Chondrocyte (in vitro differentiated cells): ENCODE measurements at regions not wholly inside any gene's neighbourhood (a gene's known extent, or its start where the extent isn't known, plus 50 kb on each side); places are given as distances from the start of the nearest gene placed in this dataset.

ENCODE experiments used
- DNase-seq: peaks from one replicate; pipeline ENCODE4 v3.0.0; 2021; ENCODE audit warnings: mixed read lengths, low spot score
- H3K27ac Mint-ChIP-seq: one replicate; pipeline ENCODE4 v1.8.0; 2021; ENCODE audit warnings: mild to moderate bottlenecking, moderate library complexity, mixed read lengths; ENCODE audit not compliant: unreplicated experiment
- H3K27me3 Mint-ChIP-seq: 2 replicates; pipeline ENCODE4 v1.8.0; 2021; ENCODE audit warnings: low read depth, mixed read lengths
- H3K36me3 Mint-ChIP-seq: 2 replicates; pipeline ENCODE4 v1.8.0; 2021; ENCODE audit warnings: low read depth, mixed read lengths
- H3K4me1 Mint-ChIP-seq: 2 replicates; pipeline ENCODE4 v1.8.0; 2021; ENCODE audit warnings: low read depth, mild to moderate bottlenecking, mixed read lengths
- H3K4me3 Mint-ChIP-seq: one replicate; pipeline ENCODE4 v1.8.0; 2021; ENCODE audit warnings: mild to moderate bottlenecking, moderate library complexity, mixed read lengths; ENCODE audit not compliant: unreplicated experiment
- H3K9me3 Mint-ChIP-seq: 2 replicates; pipeline ENCODE4 v1.8.0; 2021; ENCODE audit warnings: low read depth, mixed read lengths
- CTCF ChIP-seq: fragments of 200-600 bp; sonication (generic); IDR thresholded peaks from 2 replicates; pipeline ENCODE4 v1.5.0; 2021; ENCODE audit warnings: antibody characterized with exemption, mild to moderate bottlenecking, moderate library complexity

- Mint-ChIP-seq H3K27ac (no peak overlapping the region), H3K4me3 (no peak overlapping the region), H3K4me1 (peaks cover 11% of the 10 kb centered on the region), H3K36me3 (no peaks in the 10 kb centered on the region), H3K9me3 (peaks cover 7% of the 10 kb centered on the region), H3K27me3 (peaks cover 17% of the 10 kb centered on the region)
- no peak for DNase-seq
- TF ChIP-seq CTCF: no peak
These were observed 169.9 kb downstream of the EN1 start for GRCh38 chr2:118677546-118677945.

DNA sequence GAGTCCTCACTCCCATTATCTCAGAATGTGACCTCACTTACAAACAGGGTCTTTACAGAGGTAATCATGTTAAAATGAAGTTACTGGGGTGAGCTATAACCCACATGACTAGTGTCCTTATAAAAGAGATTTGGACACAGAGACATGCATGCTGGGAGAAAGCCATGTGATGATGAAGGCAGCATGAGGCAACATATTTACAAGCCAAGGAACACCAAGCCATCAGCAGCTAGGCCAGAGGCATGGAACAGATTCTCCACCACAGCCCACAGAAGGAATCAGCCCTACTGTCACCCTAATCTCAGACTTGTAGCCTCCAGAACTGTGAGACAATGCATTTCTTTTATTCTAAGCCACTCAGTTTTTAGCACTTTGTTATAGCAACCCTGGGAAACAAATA, 171.9 kb downstream of the EN1 start:
- Mint-ChIP-seq H3K27me3 (peaks cover 12% of the 10 kb centered on the region), H3K9me3 (peaks cover 7% of the 10 kb centered on the region), H3K27ac (no peak overlapping the region), H3K4me3 (no peak overlapping the region), H3K4me1 (peaks cover 11% of the 10 kb centered on the region), H3K36me3 (no peaks in the 10 kb centered on the region)
- no peak for DNase-seq
- TF ChIP-seq CTCF: no peak

DNA sequence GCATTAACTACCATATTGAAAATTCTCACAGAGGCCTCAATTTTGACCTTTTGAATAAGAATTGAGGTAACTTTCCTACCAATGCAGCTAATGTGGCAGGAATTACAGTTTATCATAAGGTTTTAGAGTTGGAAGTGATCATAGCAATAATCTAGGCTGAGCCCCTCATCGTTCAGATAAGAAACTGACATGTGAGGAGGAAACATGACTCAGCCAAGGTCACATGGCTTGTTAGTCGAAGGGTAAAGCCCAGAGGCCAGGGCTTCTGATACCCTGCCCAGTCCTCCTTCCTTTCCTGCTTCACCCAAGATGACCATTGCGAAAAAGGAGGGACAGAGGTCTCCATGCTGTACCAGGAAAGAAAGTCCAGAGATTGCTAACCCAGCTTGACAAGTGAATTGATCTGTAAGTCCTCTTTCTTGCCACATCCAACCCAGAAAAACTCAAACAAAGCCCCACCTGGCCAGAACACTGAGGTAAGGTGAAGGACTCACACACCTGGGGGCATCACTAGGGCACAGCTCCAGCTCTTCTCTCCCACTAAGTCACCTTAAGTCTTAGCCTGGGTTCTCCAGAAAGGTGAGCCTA, 174.8 kb downstream of the EN1 start:
- no peaks in the 10 kb centered on the region for H3K36me3 Mint-ChIP-seq
- no peak overlapping the region for H3K4me3 Mint-ChIP-seq
- H3K4me1 Mint-ChIP-seq: peaks cover 19% of the 10 kb centered on the region
- no peak for TF ChIP-seq CTCF
- DNase-seq: no peak
- peaks cover 5% of the 10 kb centered on the region for H3K27me3 Mint-ChIP-seq
- peaks cover 7% of the 10 kb centered on the region for H3K9me3 Mint-ChIP-seq
- no peak overlapping the region for H3K27ac Mint-ChIP-seq

- no peak for DNase-seq
- H3K36me3 Mint-ChIP-seq: no peaks in the 10 kb centered on the region
- no peak overlapping the region for H3K4me3 Mint-ChIP-seq
- H3K4me1 Mint-ChIP-seq: peaks cover 19% of the 10 kb centered on the region
- H3K27ac Mint-ChIP-seq: no peak overlapping the region
- H3K9me3 Mint-ChIP-seq: peaks cover 7% of the 10 kb centered on the region
- TF ChIP-seq CTCF: no peak
- H3K27me3 Mint-ChIP-seq: no peaks in the 10 kb centered on the region
These were observed 175.6 kb downstream of the EN1 start for GRCh38 chr2:118671701-118672454.

GRCh38 chr2:118670838-118671237, 176.6 kb downstream of the EN1 start:
- H3K36me3 Mint-ChIP-seq: no peaks in the 10 kb centered on the region
- H3K4me1 Mint-ChIP-seq: peaks cover 19% of the 10 kb centered on the region
- H3K9me3 Mint-ChIP-seq: peaks cover 7% of the 10 kb centered on the region
- H3K4me3 Mint-ChIP-seq: no peak overlapping the region
- TF ChIP-seq CTCF: no peak
- no peaks in the 10 kb centered on the region for H3K27me3 Mint-ChIP-seq
- DNase-seq: no peak
- H3K27ac Mint-ChIP-seq: no peak overlapping the region
